Medulla oblongata (tissue), 1 donor: ENCODE measurements at regions not wholly inside any gene's neighbourhood (a gene's known extent, or its start where the extent isn't known, plus 50 kb on each side); places are given as distances from the start of the nearest gene placed in this dataset.
"Not testable (repeated sequence)": the region's sequence is repeated elsewhere in the genome, so short reads cannot be mapped to it uniquely, and the experiment has no call there.

ENCODE experiments used
- DNase-seq: peaks from one replicate; pipeline ENCODE4 v3.0.0-alpha.2; 2015; ENCODE audit errors: extremely low spot score

- no peak for DNase-seq
Observed at GRCh38 chr6:159522877-159523547, 170.0 kb downstream of the SOD2 start.

- DNase-seq = no peak
Observed at GRCh38 chr6:159521962-159522361, 171.1 kb downstream of the SOD2 start.

DNA sequence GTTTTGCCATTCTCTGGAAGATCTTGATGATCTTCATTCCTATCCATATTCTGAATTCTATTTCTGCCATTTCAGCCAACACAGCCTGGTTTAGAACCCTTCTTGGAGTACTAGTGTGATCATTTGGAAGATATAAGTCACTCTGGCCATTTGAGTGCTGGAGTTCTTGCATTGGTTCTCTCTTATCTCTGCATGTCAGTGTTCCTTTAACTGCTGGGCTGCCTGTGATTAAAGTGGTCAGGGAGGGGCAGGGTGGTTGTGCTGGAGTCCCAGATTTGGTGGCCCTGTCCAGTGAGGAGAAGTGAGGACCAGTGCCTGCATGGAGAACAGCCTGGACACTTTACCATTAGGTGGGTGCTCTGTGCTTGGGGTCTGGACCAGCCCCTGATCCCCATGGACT is 173.0 kb downstream of the SOD2 start:
- no peak for DNase-seq

DNA sequence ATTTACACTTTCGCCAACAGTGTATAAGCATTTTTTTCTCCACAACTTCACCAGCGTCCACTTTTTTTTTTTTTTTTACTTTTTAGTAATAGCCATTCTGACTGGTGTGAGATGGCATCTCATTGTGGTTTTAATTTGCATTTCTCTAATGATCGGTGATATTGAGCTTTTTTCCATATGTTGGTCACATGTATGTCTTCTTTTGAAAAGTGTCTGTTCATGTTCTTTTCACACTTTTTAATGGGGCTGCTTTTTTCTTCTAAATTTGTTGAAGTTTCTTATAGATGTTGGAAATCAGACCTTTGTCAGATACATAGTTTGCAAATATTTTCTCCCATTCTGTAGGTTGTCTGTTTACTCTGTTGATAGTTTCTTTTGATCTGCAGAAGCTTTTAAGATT is 177.2 kb downstream of the SOD2 start:
- not testable (repeated sequence) for DNase-seq

DNA sequence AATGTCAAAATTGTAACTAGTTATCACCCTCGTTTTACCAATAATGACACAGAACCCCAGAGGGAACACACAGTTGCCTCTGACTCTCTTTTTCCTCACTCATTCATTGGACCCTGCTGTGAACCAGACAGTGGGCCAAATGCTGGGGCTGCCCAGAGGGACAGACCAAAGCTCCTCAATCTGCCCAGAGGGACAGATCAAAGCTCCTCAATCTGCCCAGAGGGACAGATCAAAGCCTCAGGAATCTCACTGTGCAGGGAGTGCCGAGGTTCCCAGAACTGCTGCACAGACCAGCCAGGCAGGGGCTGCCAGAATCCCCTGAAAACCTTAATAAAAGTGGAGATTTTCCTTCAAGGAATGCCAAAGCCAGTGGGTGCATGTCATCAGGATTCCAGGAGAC is 179.1 kb downstream of the SOD2 start:
- no peak for DNase-seq

- DNase-seq = no peak
Observed at GRCh38 chr6:159513074-159513720, 179.8 kb downstream of the SOD2 start.

DNA sequence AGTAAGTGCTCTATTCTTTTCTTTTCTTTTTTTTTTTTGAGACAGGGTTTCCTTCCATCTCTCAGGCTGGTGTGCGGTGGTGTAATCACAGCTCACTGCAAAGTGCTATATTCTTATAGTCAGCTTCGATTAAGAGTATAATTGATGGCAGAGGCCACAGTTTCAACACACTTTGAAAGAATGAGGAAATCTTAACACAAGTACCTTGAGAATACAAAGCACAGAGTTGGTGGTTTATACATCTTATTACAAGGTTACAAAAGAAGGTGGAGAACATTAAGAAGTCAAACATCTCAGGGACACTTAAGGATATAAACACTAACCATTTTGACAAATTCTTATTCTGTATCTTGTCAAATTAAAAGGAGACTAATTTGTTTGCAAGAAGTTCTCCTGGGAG is 180.5 kb downstream of the SOD2 start:
- no peak for DNase-seq

DNA sequence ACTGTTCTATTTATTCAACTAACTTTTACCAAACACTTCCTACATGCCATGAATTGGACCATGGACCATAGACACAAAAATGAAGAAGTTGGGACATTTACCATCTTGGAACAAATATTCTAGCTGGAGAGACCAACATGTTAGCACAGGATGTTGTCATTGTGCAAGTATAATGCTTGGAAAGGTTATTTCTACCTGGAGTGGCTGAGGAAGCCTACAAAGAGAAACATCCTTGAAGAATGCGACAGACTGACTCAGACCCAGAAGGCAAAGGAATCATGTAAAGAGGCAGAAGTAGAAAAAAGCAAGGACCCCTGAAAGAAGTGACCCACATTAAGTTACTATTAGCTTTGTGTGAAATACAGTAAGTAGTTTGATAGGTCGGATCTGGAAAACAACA is 180.9 kb downstream of the SOD2 start:
- DNase-seq = no peak

DNA sequence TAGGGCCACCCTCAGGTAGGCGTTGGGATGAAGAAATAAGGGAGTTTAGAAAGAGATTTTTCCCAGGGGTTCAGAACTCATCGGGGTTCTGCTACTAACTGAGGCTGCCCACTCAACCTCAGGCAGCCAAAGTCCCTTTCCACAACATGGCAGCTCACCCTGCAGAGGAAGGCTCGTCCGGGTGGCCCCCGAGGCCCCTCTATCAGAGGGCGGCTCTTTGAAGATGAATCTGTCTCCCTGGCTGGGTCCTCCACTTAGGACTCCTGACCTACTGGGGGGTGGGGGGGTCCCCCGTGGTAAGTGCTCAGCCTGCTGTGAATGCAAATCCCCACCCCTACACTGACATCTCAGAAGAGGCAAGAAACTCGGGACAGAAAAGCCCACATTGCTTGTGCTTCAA is 182.9 kb downstream of the SOD2 start:
- DNase-seq = no peak

DNA sequence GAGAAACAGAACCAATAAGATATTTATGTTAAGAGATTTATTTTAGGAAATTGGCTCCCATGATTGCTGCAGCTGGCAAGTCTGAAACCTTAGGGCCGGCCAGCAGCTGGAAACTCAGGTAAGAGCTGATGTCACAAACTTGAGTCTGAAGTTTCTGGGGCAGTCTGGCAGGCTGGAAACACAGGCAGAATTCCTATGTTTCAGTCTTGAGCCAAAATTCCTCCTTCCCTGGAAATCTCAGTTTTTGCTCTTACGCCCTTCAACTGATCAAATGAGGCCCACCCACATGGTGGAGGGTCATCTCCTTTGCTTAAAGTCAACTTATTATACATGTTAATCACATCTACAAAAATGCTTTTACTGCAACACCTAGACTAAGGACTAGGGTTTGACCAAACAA is 184.1 kb downstream of the SOD2 start:
- DNase-seq = no peak

GRCh38 chr6:159506048-159506447 is 187.0 kb downstream of the SOD2 start:
- DNase-seq = no peak

DNA sequence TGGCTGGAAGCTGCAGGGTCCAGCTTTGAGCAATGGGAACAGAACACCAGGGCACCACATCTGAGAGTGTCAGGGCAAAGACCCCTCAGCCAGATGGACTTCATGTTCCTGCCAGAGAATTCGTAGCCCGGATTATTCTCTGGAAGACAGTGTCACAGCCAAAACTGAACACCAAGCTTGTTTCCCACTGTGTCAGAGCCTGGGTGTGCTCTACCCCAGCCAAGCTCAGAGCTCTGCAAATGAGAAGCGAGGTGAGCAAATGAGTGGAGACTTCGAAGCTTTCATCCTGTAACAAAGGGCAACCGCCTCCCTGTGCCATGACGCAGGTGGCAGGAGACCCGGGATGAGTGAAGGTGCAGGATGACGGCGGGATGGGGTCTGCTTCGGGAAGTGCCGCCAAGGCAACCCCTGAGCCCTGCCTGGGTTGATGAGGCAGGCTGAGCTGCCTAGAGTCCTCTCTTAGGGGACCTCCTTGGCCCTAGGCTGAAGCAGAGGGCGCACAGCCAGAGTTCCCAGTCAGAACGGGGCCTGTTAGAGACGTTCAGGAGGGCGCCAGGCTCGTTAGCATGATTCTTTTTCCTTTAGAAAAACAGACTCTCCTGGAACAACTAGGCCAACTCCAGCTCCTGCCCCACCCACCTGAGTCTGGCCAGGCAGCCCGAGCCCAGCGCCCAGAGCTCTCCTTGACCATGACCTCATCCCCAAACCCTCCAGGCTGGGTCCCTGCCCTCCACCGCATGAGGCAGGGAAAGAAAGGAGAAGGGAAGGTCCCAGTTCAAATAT is 187.7 kb downstream of the SOD2 start:
- no peak for DNase-seq

DNA sequence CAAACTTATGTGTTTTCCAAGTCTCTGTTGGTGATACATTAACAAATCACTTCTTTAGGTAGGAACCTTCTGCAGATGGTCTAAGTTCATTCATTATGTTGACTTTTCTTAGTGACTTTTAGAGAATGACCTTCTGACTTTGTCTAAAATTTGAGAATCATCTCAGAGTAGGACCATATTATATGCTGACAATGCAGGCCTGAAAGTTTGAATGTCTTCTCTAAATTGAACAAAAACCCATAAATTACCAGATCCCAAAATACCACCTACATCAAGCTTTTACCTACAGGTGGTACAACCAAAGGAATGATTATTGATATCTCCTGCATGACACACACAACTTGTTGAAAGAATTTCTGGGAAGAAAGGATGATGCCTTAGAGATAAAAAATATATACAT is 191.5 kb downstream of the SOD2 start:
- no peak for DNase-seq

DNA sequence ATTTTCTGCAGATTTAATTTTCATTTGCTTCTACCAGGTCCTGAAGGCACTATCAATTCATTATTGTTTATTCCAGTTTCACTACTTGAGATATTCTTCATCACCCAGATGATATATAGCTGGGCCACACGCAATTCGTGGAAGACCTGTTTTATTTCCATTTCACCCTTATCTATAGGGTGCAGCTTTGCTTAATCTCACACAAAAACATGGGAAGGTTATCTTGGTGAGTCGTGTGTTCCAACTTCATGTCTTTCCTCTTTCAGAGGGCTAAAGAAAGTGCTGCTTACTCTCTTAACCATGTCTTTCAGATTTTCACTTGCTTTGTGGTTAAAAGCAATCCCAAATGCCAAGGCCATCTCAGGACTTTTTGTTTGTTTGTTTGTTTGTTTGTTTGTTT is 194.0 kb downstream of the SOD2 start:
- no peak for DNase-seq

DNA sequence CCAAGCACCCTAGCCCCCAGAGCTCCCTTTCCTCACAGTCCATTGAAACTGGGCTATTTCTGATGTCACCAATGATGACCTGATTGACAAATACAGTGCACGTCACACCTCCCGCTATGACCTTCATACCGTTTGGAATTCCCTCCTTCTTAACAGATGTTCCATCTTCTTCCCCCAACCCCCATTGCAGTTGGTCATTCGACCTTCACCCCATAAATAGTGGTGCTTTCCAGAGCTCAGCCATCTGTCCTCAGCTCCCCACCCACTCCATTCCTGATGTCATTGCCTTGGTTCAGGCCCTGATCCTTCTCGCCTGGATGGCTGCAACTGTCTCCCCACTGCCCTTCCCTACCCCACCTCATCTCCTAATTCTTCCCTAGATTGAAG is 198.5 kb downstream of the SOD2 start:
- DNase-seq = no peak

DNA sequence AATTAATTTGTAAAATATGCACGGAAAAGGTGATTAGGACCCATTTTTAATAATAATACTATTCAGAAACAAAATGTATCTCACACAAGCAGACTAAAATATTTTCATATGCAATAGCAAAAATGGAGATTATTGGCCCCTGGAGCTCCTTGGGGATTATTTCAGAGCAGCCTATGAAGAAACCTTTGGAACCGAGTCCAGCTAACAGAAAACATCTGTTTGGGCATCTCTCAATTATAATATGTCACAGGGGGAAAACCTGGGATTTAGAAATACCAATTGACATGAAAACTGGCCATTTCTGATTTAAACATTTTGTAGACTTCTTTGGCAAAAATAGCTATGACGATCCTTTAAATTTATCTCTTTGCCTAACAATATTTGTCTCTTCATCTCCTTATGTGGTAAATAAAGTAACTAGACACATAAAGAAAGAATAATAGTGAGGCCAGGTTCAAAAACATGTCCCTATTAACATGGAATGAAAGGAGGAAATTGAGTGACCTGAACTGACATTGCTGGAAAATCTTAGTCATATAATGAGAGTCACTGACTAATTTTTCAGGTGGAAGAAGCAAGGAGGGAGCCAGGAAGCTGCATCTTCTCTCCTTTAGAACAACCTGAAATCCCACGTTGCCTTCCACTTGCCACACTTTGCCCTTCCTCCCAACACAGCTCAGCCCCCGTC is 199.0 kb downstream of the SOD2 start:
- DNase-seq = no peak

DNA sequence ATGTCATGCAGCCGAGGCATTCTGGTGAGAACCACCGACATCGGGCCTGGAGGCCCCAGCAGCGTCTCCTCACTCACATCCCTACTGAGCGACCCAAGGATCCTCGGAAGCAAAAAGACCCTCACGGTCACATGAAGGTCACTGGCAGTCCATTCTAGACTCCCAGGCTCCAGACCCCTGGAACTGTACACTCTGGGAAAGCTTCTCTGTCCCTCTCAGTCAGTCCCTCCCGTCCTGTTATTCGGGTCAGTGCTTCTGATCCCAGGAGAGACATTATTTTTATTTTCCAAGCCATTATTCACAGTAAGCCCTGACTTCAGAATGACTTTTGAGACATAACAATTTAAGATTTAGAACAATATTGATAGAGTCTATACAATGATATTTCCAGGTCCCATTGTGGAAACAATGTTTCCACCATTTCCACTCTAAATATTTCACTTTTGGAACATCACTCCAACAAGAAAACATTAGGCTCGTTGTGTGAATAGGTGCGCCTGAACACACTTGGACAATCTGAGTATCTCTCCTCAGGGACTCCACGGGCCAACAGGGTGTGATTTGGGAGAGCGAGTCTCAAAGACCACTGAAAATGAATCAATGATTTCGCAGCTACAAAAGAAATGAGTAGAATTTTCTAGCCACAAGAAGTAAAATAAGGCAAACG is 199.7 kb downstream of the SOD2 start:
- no peak for DNase-seq

DNA sequence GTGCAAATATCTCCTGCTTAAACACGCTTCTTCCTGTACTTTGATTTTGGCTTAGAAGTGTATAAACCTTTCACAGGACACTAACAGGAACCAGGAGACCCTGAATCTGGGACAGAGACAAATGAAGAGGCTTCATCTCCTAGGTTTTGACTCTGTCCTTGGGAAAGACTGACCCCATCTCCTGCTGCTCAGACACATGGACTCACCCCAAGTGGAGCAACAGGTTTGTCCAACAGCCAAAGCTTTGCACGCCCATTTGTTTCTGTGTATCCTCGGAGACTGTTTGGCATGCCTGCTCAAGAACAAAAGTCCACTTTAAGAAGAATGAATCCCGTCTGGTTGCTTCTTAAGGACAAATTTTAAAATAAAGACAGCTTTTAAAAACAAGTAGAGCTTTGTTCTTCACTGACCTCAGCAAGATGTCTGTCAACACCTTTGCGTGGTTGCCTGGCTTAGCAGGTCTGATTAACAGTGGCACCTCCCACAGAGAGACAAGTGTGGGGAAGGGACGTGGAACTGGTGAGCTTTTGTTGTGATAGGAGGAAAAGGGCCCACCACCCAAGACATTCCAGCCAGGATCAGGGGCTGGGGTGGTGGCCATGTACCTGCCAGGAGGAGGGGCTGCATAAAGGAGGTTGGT is 202.6 kb downstream of the SOD2 start:
- peak; percentile 62 for DNase-seq

DNA sequence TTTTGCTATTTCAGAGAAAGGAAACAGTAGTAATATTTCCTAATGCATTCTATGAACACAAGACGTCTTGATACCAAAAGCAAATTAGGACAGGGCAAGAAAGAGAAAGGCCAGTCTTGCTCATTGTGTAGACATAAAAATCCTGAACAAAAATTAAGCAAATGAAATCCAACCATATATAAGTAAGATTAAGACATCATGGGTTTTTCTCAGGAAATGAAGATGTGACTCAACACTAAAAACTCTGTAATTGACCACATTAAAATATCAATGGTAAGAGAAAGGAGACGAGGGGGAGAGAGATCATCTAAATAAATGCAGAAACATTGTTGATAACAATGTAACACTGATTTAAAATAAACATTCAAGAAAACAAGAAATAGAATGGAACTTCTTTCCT is 205.4 kb downstream of the SOD2 start:
- no peak for DNase-seq

DNA sequence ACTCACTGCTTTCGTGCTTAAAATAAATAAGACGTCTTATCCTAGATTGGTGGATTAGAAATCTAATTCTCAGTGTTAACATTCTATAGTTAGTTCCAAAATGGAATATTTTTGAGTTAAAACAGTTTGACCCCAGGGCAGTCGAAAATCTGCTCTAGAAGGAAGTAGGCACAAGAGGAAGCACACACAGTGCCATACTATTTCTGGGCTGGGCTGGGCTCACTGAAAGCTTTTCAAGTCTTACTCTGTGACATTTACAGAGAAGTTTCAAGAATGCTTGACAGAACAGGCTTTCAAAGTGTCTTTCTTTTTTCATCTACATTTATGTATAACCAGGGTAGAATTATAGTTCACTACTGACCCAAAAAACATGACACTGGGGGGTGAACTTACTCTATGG is 209.8 kb downstream of the SOD2 start:
- no peak for DNase-seq

DNA sequence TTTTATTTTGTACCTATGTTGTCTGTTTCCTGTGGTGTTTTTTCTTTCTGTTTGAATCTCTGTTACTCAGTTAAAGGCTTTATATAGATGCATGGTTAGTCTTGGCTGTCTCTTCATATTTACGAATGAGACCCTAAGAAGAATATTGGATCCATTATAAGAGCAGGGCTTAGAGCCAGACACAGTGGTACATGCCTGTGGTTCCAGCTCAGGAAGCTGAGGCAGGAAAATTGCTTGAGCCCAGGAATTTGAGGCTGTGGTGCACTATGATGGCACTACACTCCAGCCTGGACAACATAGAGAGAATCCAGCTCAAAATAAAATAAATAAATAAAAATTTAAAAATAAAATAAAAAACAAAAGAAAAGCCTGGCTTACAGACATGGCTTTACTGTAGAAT is 211.1 kb downstream of the SOD2 start:
- no peak for DNase-seq

- DNase-seq = no peak
Observed at GRCh38 chr6:159480471-159480870, 212.6 kb downstream of the SOD2 start.
